Neuronal stem cell (in vitro differentiated cells): ENCODE measurements at regions not wholly inside any gene's neighbourhood (a gene's known extent, or its start where the extent isn't known, plus 50 kb on each side); places are given as distances from the start of the nearest gene placed in this dataset.

ENCODE experiments used
- DNase-seq: peaks from one replicate; pipeline ENCODE4 v3.0.0-alpha.2; 2013; ENCODE audit warnings: low spot score
- H2AFZ ChIP-seq: one replicate; pipeline ENCODE4 v1.6.1; 2013; ENCODE audit warnings: mild to moderate bottlenecking, low read length, inconsistent platforms
- H2AK5ac ChIP-seq: 2 replicates; pipeline ENCODE4 v1.6.1; 2013; ENCODE audit warnings: low read depth, mild to moderate bottlenecking, inconsistent platforms, low read length, moderate library complexity, mixed read lengths
- H2BK120ac ChIP-seq: 2 replicates; pipeline ENCODE4 v1.6.1; 2013; ENCODE audit warnings: low read depth, mild to moderate bottlenecking, inconsistent platforms, low read length, moderate library complexity, mixed read lengths
- H2BK12ac ChIP-seq: one replicate; pipeline ENCODE4 v1.6.1; 2013; ENCODE audit warnings: low read length, inconsistent platforms
- H2BK15ac ChIP-seq: 2 replicates; pipeline ENCODE4 v1.6.1; 2013; ENCODE audit warnings: mild to moderate bottlenecking, low read length, inconsistent platforms, mixed read lengths
- H2BK5ac ChIP-seq: one replicate; pipeline ENCODE4 v1.6.1; 2013; ENCODE audit warnings: inconsistent platforms, mild to moderate bottlenecking, low read length, moderate library complexity
- H3K14ac ChIP-seq: one replicate; pipeline ENCODE4 v1.6.1; 2013; ENCODE audit warnings: low read length, inconsistent platforms
- H3K18ac ChIP-seq: 2 replicates; pipeline ENCODE4 v1.6.1; 2013; ENCODE audit warnings: low read length, inconsistent platforms
- H3K23ac ChIP-seq: 2 replicates; pipeline ENCODE4 v1.6.1; 2013; ENCODE audit warnings: low read depth, mild to moderate bottlenecking, mixed read lengths, low read length, inconsistent platforms; ENCODE audit not compliant: poor library complexity
- H3K27ac ChIP-seq: replicated peaks from 3 replicates; pipeline ENCODE4 v1.5.1; 2013; ENCODE audit warnings: low read length, inconsistent platforms
- H3K27me3 ChIP-seq, 3 experiments: 2 replicates each; pipeline ENCODE4 v1.6.1; 2013; ENCODE audit warnings: low read length in 3 of 3, mild to moderate bottlenecking in 2 of 3, inconsistent platforms in 1 of 3, low read depth in 1 of 3, mixed read lengths in 1 of 3, moderate library complexity in 1 of 3; ENCODE audit not compliant: control insufficient read depth in 3 of 3, insufficient read depth in 3 of 3
- H3K36me3 ChIP-seq, 2 donors: replicated peaks in 1 of 2; 2 replicates each; pipeline ENCODE4 v1.6.1; 2013; ENCODE audit warnings: low read length in 2 of 2; ENCODE audit not compliant: control insufficient read depth in 2 of 2, insufficient read depth in 2 of 2
- H3K4ac ChIP-seq: 2 replicates; pipeline ENCODE4 v1.6.1; 2013; ENCODE audit warnings: inconsistent platforms, mild to moderate bottlenecking, low read length, moderate library complexity
- H3K4me1 ChIP-seq, 2 donors: 1 replicate in 1 of 2; 2 replicates in 1 of 2; pipeline ENCODE4 v1.6.1; 2013; ENCODE audit warnings: low read length in 2 of 2, low read depth in 1 of 2; ENCODE audit not compliant: control insufficient read depth in 2 of 2, insufficient read depth in 1 of 2
- H3K4me2 ChIP-seq: one replicate; pipeline ENCODE4 v1.6.1; 2013; ENCODE audit warnings: mild to moderate bottlenecking, low read length, inconsistent platforms; ENCODE audit not compliant: insufficient read depth, poor library complexity, severe bottlenecking
- H3K4me3 ChIP-seq, 2 donors: 2 replicates each; pipeline ENCODE4 v1.5.1; 2013; ENCODE audit warnings: low read length in 2 of 2, mild to moderate bottlenecking in 2 of 2, inconsistent platforms in 1 of 2, moderate library complexity in 1 of 2
- H3K79me1 ChIP-seq: one replicate; pipeline ENCODE4 v1.6.1; 2013; ENCODE audit warnings: low read depth, mild to moderate bottlenecking, inconsistent platforms, low read length, moderate library complexity
- H3K9ac ChIP-seq: one replicate; pipeline ENCODE4 v1.6.1; 2013; ENCODE audit warnings: mild to moderate bottlenecking, low read depth, low read length, inconsistent platforms; ENCODE audit not compliant: poor library complexity
- H3K9me3 ChIP-seq, 2 donors: replicated peaks in 1 of 2; 2 replicates each; pipeline versions ENCODE3 to v1.6.1; 2013; ENCODE audit warnings: low read length in 2 of 2, mild to moderate bottlenecking in 2 of 2, inconsistent platforms in 1 of 2, low read depth in 1 of 2, mixed read lengths in 1 of 2, moderate library complexity in 1 of 2; ENCODE audit not compliant: control insufficient read depth in 2 of 2, insufficient read depth in 1 of 2
- H4K8ac ChIP-seq: one replicate; pipeline ENCODE4 v1.6.1; 2013; ENCODE audit warnings: low read depth, mild to moderate bottlenecking, inconsistent platforms, low read length, moderate library complexity
- H4K91ac ChIP-seq: one replicate; pipeline ENCODE4 v1.6.1; 2013; ENCODE audit warnings: low read length, low read depth, mild to moderate bottlenecking, inconsistent platforms; ENCODE audit not compliant: poor library complexity
- WGBS, 2 donors: extraction: QIAGEN DNeasy Blood & Tissue Kit; methylation state at CpG; one replicate each; pipeline ENCODE4 v1.1.7; 2013; ENCODE audit warnings: missing lambda C conversion rate in 2 of 2, mixed read lengths in 1 of 2; ENCODE audit not compliant: insufficient read length in 2 of 2, insufficient replicate concordance in 1 of 2; ENCODE audit errors: extremely low coverage in 2 of 2; 5-methylcytosine and 5-hydroxymethylcytosine counted together

DNA sequence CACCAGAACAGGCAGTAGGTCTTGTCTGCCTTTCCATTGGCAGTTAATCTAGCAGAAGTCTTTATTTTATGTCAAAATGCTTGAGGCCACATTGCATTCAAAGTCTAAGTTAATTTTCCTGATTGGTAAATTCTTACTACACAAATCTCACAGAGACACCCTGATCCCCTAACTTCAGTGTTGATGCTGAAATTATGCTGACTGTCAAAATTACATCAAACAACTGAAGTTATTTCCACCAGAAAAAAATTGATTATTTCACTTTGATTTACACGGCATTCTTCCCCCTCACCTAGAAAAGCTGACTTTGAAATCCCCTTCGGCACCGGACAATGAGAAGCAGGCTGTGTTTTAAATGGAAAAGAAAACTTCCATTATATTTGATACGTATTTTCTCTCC, 99.1 kb downstream of the MAF start:
- no peaks in the 10 kb centered on the region for H3K79me1 ChIP-seq
- H3K4ac ChIP-seq = no peak overlapping the region
- H3K36me3 ChIP-seq = no peaks in the 10 kb centered on the region
- H2BK12ac ChIP-seq = no peak overlapping the region
- no CpG with 5 or more reads among the region's 4 CpGs for WGBS, 2 donors
- no peak overlapping the region for H3K27ac ChIP-seq
- no peak overlapping the region for H4K8ac ChIP-seq
- H3K4me3 ChIP-seq = no peak overlapping the region
- H3K9me3 ChIP-seq = no peaks in the 10 kb centered on the region
- H3K4me1 ChIP-seq = no peaks in the 10 kb centered on the region
- no peak for DNase-seq
- no peak overlapping the region for H4K91ac ChIP-seq
- no peak overlapping the region for H2BK15ac ChIP-seq
- H3K9ac ChIP-seq = no peak overlapping the region
- no peak overlapping the region for H2AK5ac ChIP-seq
- no peak overlapping the region for H2AFZ ChIP-seq
- H2BK120ac ChIP-seq = no peak overlapping the region
- H3K18ac ChIP-seq = no peak overlapping the region
- peaks cover 0 to 5% (median 0%) of the 10 kb centered on the region in 3 experiments for H3K27me3 ChIP-seq
- H2BK5ac ChIP-seq = no peak overlapping the region
- no peak overlapping the region for H3K14ac ChIP-seq
- H3K23ac ChIP-seq = no peak overlapping the region
- no peak overlapping the region for H3K4me2 ChIP-seq

DNA sequence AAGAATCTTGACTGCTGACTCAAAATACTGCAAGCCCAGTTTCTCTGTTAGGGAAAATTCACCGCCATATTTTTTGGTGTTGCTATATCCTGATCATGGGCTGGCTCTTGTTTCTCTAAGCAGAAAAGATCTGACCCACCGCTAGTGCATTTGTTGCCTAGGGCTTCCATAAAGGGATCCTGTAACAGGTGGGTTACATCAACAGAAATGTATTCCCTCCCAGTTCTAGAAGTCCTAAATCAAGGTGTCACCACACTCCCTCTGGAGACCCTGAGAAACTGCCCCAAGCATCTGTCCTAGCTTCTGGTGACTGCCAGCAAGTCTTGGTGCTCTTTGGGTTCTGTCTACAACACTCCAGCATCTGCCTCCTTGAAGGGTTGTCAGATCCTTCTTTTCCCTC, 99.7 kb downstream of the MAF start:
- H3K14ac ChIP-seq = no peak overlapping the region
- WGBS, 2 donors = no CpG with 5 or more reads among the region's 2 CpGs
- no peak overlapping the region for H2AK5ac ChIP-seq
- no peak overlapping the region for H4K8ac ChIP-seq
- H3K9me3 ChIP-seq = no peaks in the 10 kb centered on the region
- no peak overlapping the region for H4K91ac ChIP-seq
- no peak overlapping the region for H3K9ac ChIP-seq
- no peak overlapping the region for H3K27ac ChIP-seq
- no peak overlapping the region for H3K4me2 ChIP-seq
- H2BK5ac ChIP-seq = no peak overlapping the region
- H3K23ac ChIP-seq = no peak overlapping the region
- no peak overlapping the region for H2BK12ac ChIP-seq
- H3K4ac ChIP-seq = no peak overlapping the region
- no peaks in the 10 kb centered on the region for H3K79me1 ChIP-seq
- no peak overlapping the region for H2AFZ ChIP-seq
- DNase-seq = no peak
- no peaks in the 10 kb centered on the region for H3K36me3 ChIP-seq
- H2BK120ac ChIP-seq = no peak overlapping the region
- H2BK15ac ChIP-seq = no peak overlapping the region
- no peak overlapping the region for H3K4me3 ChIP-seq
- no peaks in the 10 kb centered on the region for H3K4me1 ChIP-seq
- no peak overlapping the region for H3K18ac ChIP-seq
- H3K27me3 ChIP-seq = peaks cover 0 to 5% (median 0%) of the 10 kb centered on the region in 3 experiments

DNA sequence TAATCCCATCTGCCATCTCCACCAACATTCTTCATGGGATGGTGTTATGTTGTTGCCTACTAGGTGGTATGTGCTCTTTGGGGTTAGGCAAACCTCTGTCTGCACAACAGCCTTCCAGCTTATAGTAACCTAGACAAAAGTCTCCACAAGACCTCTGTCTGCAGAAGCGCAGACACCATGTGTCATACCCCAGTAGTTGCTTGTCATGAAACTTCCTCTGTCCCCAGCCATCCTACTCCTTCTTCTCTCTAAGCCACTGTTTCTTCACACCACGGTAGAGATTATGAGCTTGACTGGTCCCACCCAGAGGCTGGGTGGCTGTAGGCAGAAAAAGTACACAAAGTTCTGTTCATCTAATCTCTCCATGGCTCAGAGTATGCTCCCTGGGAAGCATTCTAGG, 100.3 kb downstream of the MAF start:
- Histone ChIP-seq H2AFZ (no peak overlapping the region), H3K27ac (no peak overlapping the region), H4K91ac (no peak overlapping the region), H3K4me1 (no peaks in the 10 kb centered on the region), H3K79me1 (no peaks in the 10 kb centered on the region), H2AK5ac (no peak overlapping the region), H3K27me3 (peaks cover 0 to under 1% (median 0%) of the 10 kb centered on the region in 3 experiments), H4K8ac (no peak overlapping the region), H2BK15ac (no peak overlapping the region), H3K18ac (no peak overlapping the region), H3K4me2 (no peak overlapping the region), H3K23ac (no peak overlapping the region), H3K4ac (no peak overlapping the region), H3K9me3 (no peaks in the 10 kb centered on the region), H3K4me3 (no peak overlapping the region), H3K9ac (no peak overlapping the region), H2BK120ac (no peak overlapping the region), H3K14ac (no peak overlapping the region), H2BK12ac (no peak overlapping the region), H2BK5ac (no peak overlapping the region), H3K36me3 (no peaks in the 10 kb centered on the region)
- DNase-seq = no peak
- WGBS, 2 donors = no CpG with 5 or more reads among the region's 2 CpGs

DNA sequence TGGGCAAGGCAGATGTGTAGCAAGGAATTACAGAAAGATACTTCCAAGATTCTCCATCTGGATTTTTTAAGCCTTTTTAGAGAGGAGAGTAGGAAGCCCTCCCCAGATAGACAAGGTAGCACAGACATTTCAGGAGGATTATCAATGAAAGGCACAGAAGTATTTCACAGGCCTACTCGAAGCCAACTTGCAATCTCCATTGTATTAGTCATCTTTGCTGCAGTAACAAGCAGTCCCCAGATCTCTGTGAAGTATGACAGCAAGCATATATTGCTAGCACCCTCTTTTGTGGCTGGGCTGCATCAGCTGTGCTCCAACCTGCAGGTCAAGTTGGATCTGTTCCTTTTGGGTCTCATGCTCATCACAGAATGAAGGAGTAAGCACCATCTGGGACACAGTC, 101.6 kb downstream of the MAF start:
- no peaks in the 10 kb centered on the region for H3K4me1 ChIP-seq
- no peak overlapping the region for H2BK12ac ChIP-seq
- no peak for DNase-seq
- no peaks in the 10 kb centered on the region for H3K36me3 ChIP-seq
- no peak overlapping the region for H3K18ac ChIP-seq
- no peaks in the 10 kb centered on the region for H3K9me3 ChIP-seq
- no peaks in the 10 kb centered on the region for H3K79me1 ChIP-seq
- no peak overlapping the region for H2AK5ac ChIP-seq
- H2BK15ac ChIP-seq = no peak overlapping the region
- no peak overlapping the region for H2BK120ac ChIP-seq
- H3K4me3 ChIP-seq = peak overlapping the region in 1 of 2 donors; percentile 18
- no peak overlapping the region for H3K9ac ChIP-seq
- WGBS, 2 donors = no CpG with 5 or more reads among the region's 1 CpG
- no peak overlapping the region for H3K27ac ChIP-seq
- H2BK5ac ChIP-seq = no peak overlapping the region
- H3K4me2 ChIP-seq = no peak overlapping the region
- no peak overlapping the region for H4K91ac ChIP-seq
- no peak overlapping the region for H2AFZ ChIP-seq
- no peak overlapping the region for H3K4ac ChIP-seq
- H3K14ac ChIP-seq = no peak overlapping the region
- no peaks in the 10 kb centered on the region for H3K27me3 ChIP-seq
- H4K8ac ChIP-seq = no peak overlapping the region
- H3K23ac ChIP-seq = no peak overlapping the region
